Umbilical cord (tissue), 1 donor: ENCODE measurements at regions not wholly inside any gene's neighbourhood (a gene's known extent, or its start where the extent isn't known, plus 50 kb on each side); places are given as distances from the start of the nearest gene placed in this dataset.

Experiments used
- DNase-seq: peaks from one replicate; pipeline ENCODE4 v3.0.0-alpha.2; 2015; ENCODE audit warnings: low spot score

DNA sequence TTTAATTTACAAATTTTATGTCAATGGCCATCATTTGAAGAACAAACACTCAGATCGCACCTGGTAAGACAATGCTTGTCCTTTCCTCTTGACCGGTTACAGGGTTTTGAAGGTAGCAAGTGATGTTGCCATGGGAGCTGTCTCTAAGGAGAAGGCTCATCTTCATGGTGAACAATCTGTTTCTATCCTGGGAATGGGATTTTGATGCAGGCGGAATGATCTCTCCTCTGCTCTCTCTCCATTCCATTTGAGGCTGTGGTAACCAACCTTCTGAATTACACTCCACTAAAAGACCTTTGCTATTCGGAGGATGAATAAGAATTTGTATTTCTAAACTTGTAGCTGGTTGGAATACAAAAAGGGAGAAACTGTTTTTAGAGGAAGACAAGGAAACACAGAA, 57.9 kb upstream of the SLC5A9 start:
- no peak for DNase-seq

GRCh38 chr1:48160486-48161132, 61.9 kb upstream of the SLC5A9 start:
- no peak for DNase-seq

GRCh38 chr1:48139275-48139674, 83.2 kb upstream of the SLC5A9 start:
- DNase-seq: no peak

- no peak for DNase-seq
These were observed 94.5 kb upstream of the SLC5A9 start for GRCh38 chr1:48127735-48128685.

- DNase-seq: no peak
These were observed 98.9 kb upstream of the SLC5A9 start for GRCh38 chr1:48123647-48124046.

DNA sequence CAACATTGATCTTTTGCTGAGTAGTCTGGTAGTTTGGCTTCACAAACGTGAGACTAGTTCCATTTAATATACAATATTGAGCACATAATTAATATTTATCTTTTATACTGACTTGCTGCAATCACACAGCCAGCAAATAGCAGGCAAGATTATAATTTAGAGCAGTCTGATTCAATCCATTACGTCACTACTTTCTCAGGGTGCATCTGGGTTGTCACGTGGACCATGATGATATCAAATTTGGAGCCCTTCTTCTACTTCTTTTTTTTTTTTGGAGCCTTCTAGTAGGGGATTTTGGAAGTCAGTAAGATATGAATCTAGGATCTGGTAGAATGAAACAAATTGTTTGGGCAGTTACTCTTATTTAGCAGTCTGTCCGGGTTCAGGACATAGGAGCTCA, 100.6 kb upstream of the SLC5A9 start:
- DNase-seq: no peak

GRCh38 chr1:48120621-48121020, 101.9 kb upstream of the SLC5A9 start:
- no peak for DNase-seq

DNA sequence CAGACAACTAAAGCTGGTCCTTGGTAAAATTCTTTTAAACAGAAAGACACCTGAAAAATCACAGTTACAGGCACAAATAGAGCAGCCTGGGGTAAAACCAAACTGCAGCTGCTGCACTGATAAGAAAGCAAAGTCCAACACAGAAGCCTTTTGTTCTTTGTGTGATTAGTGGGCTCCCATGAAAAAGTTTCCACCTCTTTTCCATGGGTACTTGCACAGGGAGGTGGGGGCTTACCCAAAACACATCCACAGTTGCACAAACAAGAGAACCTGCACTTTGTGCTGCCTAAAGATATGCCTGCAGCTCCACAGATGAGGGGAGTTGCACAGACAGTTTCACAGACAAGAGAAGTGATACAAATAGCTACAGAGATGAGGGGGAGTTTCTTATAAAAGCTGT, 106.7 kb upstream of the SLC5A9 start:
- no peak for DNase-seq

DNA sequence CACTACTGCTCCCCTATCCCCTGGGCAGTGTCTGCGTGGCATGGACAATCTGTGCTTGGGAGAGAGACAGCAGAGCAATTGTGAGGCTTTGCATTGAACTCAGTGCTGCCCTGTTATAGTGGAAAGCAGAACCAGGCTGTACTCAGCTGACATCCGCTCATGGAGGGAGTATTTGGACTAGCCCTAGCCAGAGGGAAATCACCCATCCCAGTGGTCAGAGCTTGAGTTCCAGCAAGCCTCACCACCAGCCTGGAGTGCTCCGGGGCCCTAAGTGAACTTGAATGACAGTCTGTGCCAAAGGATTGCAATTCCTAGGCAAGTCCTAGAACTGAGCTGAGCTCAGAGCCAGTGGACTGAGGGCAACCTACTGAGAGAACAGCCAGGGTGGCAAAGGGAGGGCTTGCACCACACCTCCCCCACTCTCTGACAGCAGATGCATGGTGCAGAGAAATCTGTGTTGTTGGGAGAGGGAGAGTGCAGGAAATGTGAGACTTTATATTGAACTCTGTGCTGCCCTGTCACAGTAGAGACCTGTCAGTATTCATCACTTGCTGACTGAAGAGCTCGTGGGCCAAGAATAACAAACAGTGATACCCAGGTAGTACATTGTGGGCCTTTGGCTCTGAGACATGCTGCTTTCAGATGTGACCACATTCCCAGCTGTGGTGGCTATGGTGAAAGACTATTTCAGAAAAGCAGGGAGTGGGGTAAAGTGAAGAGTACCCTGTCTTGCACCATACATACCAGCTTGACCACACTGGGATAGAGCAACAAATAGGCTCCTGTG, 107.7 kb upstream of the SLC5A9 start:
- DNase-seq: no peak

DNA sequence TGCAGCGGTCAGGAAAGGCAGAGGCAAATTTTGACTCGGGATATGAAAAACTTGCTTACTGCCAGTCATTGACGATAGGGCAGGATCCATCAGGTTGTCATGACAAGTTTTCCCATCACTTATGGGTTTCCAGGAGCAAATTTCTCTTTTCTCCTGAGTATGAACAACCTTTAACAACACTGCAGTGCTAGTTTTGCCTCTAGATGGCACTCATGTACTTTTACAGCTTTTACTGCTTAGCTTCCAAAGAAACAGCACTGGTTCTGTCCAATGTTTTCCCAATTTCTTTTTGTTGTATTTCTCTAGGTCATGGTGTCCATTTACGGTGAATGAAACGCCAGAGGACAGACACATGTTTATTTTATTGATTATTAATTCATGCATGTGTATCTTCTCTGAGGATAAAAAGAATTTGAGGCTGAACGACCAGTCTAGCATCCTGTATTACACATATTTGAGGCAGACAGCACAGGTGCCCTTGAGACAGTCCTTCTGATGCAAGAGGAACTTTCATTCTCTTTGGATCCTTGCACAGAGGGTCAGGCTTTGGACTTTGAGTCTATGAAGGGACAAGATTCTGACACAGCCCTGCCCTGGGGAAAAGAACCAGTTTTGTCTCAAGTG, 112.3 kb upstream of the TRABD2B start:
- DNase-seq: peak; percentile 73

- no peak for DNase-seq
These were observed 110.3 kb upstream of the TRABD2B start for GRCh38 chr1:48107516-48107915.

DNA sequence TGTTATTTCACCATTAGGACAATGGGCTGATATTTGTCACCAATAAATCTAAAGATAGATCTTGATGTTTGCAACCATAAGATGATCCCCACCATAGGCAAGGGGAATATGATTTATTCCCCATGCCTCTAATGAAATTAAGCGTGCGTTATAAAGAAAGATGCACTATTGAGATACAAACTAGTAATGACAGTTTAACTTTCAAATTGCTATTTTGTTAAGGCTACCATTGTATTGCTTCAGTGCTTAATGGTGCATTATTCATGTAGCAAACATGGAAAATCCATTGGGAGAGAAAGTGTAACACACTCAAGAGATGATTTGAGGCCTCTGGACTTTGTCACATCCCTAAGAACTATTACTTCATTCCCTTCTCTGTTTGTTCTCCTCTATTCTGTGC, 108.9 kb upstream of the TRABD2B start:
- DNase-seq: no peak

GRCh38 chr1:48105165-48105564, 108.0 kb upstream of the TRABD2B start:
- DNase-seq: peak; percentile 62

DNA sequence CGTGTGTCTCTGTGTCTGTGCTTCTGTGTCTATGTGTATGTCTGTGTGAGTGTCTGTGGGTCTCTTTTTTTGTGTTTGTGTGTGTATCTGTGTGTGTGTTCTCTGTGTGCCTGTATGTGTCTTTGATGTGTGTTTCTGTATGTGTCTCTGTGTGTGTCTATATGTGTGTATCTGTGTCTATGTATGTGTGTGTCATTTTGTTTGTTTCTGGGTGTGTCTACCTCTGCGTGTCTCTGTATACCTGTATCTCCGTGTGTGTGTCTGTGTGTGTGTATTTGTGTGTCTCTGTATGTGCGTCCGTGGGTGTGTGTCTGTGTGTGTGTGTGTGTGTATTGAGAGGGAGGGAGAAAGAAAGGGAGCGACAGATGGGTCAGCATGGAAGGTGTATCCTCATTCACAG, 106.3 kb upstream of the TRABD2B start:
- no peak for DNase-seq

DNA sequence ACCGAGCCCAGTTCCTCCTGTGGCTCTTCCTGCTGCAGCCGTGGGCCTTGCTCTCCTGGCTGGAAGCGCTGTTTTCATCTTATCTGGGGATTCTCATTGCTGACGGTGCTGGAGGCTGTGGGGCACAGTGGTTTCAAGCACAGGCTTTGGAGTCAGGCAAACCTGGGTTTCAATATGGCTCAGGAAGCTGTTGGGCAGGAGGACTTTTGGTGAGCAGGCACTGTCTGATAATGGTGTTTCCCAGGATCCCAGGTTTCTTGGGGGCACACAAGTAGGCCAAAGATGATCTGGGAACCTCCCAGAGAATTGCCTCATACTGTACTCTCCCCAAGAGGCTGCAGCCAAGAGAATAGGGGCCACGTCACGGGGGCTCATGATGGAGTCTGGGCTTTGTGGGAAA, 105.6 kb upstream of the TRABD2B start:
- peak; percentile 54 for DNase-seq

DNA sequence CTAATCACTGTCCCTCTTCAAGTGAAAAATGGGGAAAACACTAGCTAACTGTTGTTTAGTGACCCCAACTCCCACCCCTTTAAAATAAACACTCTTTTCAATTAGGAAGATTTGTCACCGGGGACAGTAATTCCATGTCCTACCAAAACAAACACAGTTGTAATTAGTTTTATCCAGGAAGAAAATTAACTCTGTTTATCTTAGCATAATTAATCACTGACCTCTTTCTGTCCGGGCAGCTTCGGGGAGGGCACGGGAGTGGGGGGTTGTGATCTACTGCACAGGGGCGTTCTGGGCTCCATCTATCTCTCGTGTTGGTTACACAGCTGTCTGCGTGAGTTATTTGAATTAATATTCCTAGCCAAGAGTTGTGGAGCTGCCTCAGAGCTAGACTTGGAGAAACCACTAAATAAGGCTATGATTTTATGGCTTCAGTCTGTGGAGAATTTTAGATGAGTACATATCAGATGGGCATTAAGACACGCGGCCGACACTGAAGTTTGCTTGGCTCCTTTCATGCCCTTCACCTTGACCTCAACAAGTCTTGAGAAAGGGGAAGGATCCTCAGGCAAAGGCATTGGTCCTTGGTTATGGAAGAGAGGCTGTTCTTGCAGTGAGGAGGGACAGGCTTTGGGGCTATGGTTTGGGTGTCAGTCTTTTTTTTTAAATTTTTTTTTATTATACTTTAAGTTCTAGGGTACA, 102.0 kb upstream of the TRABD2B start:
- no peak for DNase-seq

DNA sequence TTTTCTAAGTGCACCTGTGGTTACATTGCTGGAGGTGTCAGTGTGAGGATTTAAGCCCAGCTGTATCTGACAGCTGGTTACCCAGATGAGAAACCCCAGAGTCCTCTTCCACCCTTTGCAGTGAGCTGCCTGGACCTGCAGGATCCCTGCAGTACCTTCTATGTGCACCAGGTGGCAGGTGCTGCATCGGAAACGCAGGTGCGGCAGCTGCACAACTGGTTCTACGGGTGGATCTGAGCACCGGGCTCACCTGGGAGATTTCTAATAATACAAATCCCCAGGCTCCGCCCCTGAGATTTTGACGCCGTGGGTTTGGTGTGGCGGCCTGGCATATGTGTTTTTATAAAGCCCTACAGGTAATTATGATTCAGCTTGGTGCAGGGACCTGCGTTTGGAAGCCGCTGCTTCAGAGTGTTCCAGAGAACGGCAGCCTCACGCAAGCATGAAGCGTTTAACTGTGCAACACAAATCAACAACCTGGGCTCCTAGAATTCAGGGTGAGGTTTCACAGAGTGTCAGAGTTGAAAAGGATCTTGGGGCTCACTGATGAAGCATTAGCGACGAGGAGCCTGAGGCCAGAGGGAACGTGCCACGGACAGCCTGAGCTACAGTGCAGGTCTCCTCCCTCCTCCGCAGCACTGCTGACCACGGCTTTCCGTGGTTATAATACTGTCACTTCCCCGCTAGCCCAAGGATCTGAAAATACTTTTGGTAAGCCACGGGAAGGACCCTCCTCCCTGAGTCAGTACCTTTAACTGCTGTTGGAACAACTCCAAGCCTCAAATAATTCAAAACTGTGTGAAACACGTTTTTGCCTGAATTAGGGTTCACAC, 96.7 kb upstream of the TRABD2B start:
- DNase-seq: peak; percentile 58

DNA sequence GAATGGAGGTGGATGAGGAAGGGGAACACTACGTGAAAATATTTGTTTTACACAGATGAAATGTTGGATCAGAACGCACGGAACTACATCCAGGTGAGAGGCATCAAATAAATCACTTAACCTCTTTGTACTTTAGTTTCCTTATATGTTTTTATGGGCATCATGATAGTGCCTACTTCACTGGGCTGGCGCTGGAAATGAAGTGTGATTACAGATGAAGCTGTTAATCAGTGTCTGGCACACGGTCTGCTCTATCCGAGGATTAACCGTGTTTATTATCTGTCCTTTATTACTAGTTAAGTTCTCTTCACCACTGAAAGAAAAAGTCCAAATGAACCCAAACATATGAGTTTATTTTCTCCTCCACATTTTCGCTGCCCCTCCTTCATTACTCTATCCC, 96.0 kb upstream of the TRABD2B start:
- no peak for DNase-seq

DNA sequence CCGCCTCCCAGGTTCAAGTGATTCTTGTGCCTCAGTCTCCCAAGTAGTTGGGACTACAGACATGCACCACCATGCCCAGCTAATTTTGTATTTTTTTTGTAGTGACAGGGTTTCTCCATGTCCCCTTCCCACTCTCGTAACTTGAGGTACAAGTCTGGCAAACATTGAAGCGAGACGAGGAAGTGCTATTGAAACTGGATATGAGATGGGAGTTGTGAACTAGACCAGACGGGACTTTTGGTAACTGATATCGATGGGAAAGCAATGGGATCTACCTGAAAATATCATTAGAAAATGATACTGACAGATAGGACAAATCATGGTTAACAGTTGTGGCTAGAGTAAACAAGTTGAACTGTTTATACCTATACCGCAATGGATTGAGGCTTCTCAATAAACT, 95.2 kb upstream of the TRABD2B start:
- DNase-seq: no peak

GRCh38 chr1:48089356-48089891, 92.2 kb upstream of the TRABD2B start:
- DNase-seq: no peak
